ENCODE measurements at regions not wholly inside any gene's neighbourhood (a gene's known extent, or its start where the extent isn't known, plus 50 kb on each side); places are given as distances from the start of the nearest gene placed in this dataset.

DNA sequence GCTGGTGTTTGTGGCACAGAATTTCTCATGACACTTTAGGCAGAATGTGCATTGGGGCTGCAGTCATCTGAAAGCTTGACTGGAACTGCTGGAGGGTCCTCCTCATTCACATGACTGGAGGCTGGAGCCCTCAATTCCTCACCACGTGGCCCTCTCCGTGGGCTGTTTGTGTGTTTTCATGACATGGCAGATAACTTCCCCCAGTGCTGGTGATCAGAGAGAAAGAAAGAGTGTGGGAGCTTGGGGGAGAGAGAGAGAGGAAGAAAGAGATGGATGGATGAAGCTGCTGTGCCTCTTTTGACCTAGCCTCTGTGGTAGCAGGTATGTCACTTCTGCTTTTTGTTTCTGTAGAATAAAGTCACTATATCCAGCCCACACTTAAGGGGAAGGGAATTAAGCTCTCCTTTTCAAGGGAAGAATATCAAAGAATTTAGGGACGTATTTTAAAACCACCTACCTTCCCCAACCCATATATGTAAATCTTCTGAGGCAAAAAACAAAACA lies 169.6 kb upstream of the IL12A start (continued):
- no peak for TF ChIP-seq CREB1 (IDR thresholded peaks at IDR 0.05)
- TF ChIP-seq CREB1 (CRISPR knock-in tag; IDR thresholded peaks at IDR 0.05) = no peak

GRCh38 chr3:159819676-159820075 lies 169.0 kb upstream of the IL12A start:
- no peaks in the 10 kb centered on the region for H4K20me1 ChIP-seq (replicated peaks; ENCODE audit: control insufficient read depth, insufficient read depth, low read length)
- WGBS (ENCODE audit: insufficient coverage, low coverage, missing lambda C conversion rate) = 0% methylated on average over 1 of the region's 1 CpG
- H3K9me3 ChIP-seq (replicated peaks; ENCODE audit: control insufficient read depth, insufficient read depth, low read depth, low read length) = no peaks in the 10 kb centered on the region
- no peak overlapping the region for H2AFZ ChIP-seq (ENCODE audit: low read depth, low read length)
- TF ChIP-seq SRSF3 (IDR thresholded peaks at IDR 0.05; ENCODE audit: insufficient read depth, low read length) = no peak
- no peak for TF ChIP-seq ZNF263 (CRISPR knock-in tag; IDR thresholded peaks at IDR 0.05; ENCODE audit: borderline replicate concordance)
- no peak for TF ChIP-seq ETV6 (IDR thresholded peaks at IDR 0.05; ENCODE audit: borderline replicate concordance in 1 of 2, low read depth in 2 of 2, low read length in 1 of 2)
- TF ChIP-seq ETV6 (CRISPR knock-in tag; IDR thresholded peaks at IDR 0.05; ENCODE audit: borderline replicate concordance) = no peak
- TF ChIP-seq, protein P1, sequence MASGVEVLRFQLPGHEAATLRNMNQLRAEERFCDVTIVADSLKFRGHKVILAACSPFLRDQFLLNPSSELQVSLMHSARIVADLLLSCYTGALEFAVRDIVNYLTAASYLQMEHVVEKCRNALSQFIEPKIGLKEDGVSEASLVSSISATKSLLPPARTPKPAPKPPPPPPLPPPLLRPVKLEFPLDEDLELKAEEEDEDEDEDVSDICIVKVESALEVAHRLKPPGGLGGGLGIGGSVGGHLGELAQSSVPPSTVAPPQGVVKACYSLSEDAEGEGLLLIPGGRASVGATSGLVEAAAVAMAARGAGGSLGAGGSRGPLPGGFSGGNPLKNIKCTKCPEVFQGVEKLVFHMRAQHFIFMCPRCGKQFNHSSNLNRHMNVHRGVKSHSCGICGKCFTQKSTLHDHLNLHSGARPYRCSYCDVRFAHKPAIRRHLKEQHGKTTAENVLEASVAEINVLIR (CRISPR knock-in tag; IDR thresholded peaks at IDR 0.05) = no peak
- no peaks in the 10 kb centered on the region for H3K79me2 ChIP-seq (ENCODE audit: control insufficient read depth, insufficient read depth, low read length)
- H3K9ac ChIP-seq (ENCODE audit: insufficient read depth in 1 of 2, low read depth in 2 of 2, low read length in 2 of 2) = no peak overlapping the region
- H3K4me2 ChIP-seq (ENCODE audit: insufficient read depth, low read length) = no peak overlapping the region
- no peaks in the 10 kb centered on the region for H3K36me3 ChIP-seq (ENCODE audit: control insufficient read depth, insufficient read depth, low read length)
- intact Hi-C loops (cut with micrococcal nuclease) (loop anchor here (10.0 kb wide), 1 partner anchor 185 kb away; no protein-coding TSS in a partner anchor), in situ Hi-C loops (cut with MboI) (loop anchor here (25.0 kb wide), 1 partner anchor 982 kb away; no protein-coding TSS in a partner anchor)
- no peak for FAIRE-seq
- H3K4me1 ChIP-seq (replicated peaks in 1 of 2; ENCODE audit: control insufficient read depth in 2 of 2, insufficient read depth in 2 of 2, low read length in 2 of 2) = no peaks in the 10 kb centered on the region
- no peak overlapping the region for H3K4me3 ChIP-seq
- no TSS peak for BruUV-seq (replicated peaks)
- no peaks in the 10 kb centered on the region for H3K9me1 ChIP-seq (ENCODE audit: control insufficient read depth, insufficient read depth, low read length)
- ChIA-PET POLR2A (no interaction called here), CTCF (ENCODE audit: low intra/inter-chr PET ratio) (no interaction called here)
- H3K27me3 ChIP-seq (ENCODE audit: control insufficient read depth in 2 of 2, insufficient read depth in 2 of 2, low read length in 2 of 2) = no peaks in the 10 kb centered on the region
- DNase-seq (ENCODE audit: extremely low read depth in 1 of 4, low spot score in 3 of 4) = no peak
- H3K27ac ChIP-seq (ENCODE audit: extremely low read depth, low read depth, low read length) = no peak overlapping the region
- ATAC-seq = no peak
